Prostate gland (tissue), 2 donors: ENCODE measurements at regions not wholly inside any gene's neighbourhood (a gene's known extent, or its start where the extent isn't known, plus 50 kb on each side); places are given as distances from the start of the nearest gene placed in this dataset.

Experiments used
- DNase-seq: peaks from one replicate; pipeline ENCODE4 v3.0.0-alpha.2; 2019; ENCODE audit warnings: low spot score
- H3K27ac ChIP-seq, 2 donors: fragments of 200-600 bp; sonication (generic); 2 replicates each; pipeline ENCODE4 v1.5.1; 2017 to 2019
- H3K27me3 ChIP-seq: fragments of 200-600 bp; sonication (generic); replicated peaks from 2 replicates; pipeline ENCODE4 v1.5.1; 2019; ENCODE audit not compliant: insufficient read depth
- H3K36me3 ChIP-seq, 2 donors: fragments of 200-600 bp; sonication (generic); 1 replicate in 1 of 2; 2 replicates in 1 of 2; pipeline versions ENCODE4 v1.5.1 to v1.8.1; 2017 to 2019
- H3K4me1 ChIP-seq: fragments of 200-600 bp; sonication (generic); replicated peaks from 2 replicates; pipeline ENCODE4 v1.5.1; 2019
- H3K4me3 ChIP-seq, 2 donors: fragments of 200-600 bp; sonication (generic); 2 replicates each; pipeline ENCODE4 v1.5.1; 2017 to 2019
- H3K9me3 ChIP-seq: fragments of 200-600 bp; sonication (generic); 2 replicates; pipeline ENCODE4 v1.5.1; 2017
- POLR2A ChIP-seq: fragments of 450-650 bp; IDR thresholded peaks from one replicate; pipeline ENCODE4 v1.6.1; 2016; ENCODE audit warnings: antibody characterized with exemption, mild to moderate bottlenecking
- POLR2AphosphoS5 ChIP-seq: sonication (generic); formaldehyde crosslinking; IDR thresholded peaks from one replicate; pipeline ENCODE4 v1.6.1; 2017; ENCODE audit warnings: antibody characterized with exemption
- WGBS: methylation state at CpG from one replicate; pipeline ENCODE4 v1.1.5; 2018; 5-methylcytosine and 5-hydroxymethylcytosine counted together
- intact Hi-C: fragments of 100-400 bp; cut with DNase I; formaldehyde crosslinking; loops from one replicate; pipeline ENCODE4 v1.14.2; 2022
- TF ChIP-seq, protein P1 (sequence below), 4 experiments: fragments of 200-600 bp in 2 of 4; fragments of 450-650 bp in 2 of 4; sonication (generic) in 2 of 4; IDR thresholded peaks; 1 replicate in 3 of 4; 2 replicates in 1 of 4; pipeline ENCODE4 v1.5.1; 2016 to 2019; ENCODE audit warnings: antibody characterized with exemption in 4 of 4, mild to moderate bottlenecking in 2 of 4, moderate library complexity in 2 of 4

DNA sequence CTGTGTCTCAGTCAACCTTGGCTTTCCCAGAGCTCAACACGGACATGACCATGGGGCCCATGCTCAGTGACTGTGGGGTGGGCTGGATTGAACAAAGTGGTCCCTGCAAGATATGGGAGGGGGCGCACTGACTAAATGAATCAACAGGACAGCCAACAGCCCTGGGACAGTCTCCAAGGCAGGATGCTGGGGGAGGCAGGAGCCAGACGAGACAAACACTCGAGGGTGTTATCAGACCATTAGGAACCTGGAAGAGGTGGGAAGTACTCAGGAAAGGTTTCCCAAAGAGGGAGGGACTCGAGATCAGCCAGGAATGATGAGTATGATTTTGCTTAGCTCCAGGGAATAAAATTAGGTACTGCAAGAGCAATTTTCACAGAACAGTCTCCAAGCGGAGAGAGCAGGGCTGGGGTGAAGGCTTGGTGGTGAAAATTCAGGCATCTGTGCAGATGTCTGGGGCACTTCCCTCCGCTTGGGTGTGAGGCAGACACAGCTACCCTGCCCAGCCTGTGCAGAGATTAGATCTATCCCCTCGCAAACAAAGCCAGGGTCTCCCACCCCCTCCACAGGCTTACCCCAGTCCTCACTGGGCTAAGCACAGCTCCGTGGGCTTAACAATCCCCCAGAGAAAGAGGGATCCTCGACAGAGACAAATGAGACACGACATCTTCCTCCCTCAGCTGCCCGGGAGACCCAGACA lies 261.1 kb upstream of the ZMIZ1 start:
- no peaks in the 10 kb centered on the region for H3K9me3 ChIP-seq
- DNase-seq = no peak
- no peak overlapping the region for H3K4me3 ChIP-seq
- no peaks in the 10 kb centered on the region for H3K27me3 ChIP-seq
- intact Hi-C loops = loop anchor here (10.0 kb wide), 1 partner anchor 377 kb away; no protein-coding TSS in a partner anchor
- 77% methylated on average over 12 of the region's 12 CpGs for WGBS
- H3K4me1 ChIP-seq = peaks cover 10% of the 10 kb centered on the region
- TF ChIP-seq POLR2A (no peak), POLR2AphosphoS5 (no peak)
- TF ChIP-seq, protein P1, sequence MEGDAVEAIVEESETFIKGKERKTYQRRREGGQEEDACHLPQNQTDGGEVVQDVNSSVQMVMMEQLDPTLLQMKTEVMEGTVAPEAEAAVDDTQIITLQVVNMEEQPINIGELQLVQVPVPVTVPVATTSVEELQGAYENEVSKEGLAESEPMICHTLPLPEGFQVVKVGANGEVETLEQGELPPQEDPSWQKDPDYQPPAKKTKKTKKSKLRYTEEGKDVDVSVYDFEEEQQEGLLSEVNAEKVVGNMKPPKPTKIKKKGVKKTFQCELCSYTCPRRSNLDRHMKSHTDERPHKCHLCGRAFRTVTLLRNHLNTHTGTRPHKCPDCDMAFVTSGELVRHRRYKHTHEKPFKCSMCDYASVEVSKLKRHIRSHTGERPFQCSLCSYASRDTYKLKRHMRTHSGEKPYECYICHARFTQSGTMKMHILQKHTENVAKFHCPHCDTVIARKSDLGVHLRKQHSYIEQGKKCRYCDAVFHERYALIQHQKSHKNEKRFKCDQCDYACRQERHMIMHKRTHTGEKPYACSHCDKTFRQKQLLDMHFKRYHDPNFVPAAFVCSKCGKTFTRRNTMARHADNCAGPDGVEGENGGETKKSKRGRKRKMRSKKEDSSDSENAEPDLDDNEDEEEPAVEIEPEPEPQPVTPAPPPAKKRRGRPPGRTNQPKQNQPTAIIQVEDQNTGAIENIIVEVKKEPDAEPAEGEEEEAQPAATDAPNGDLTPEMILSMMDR (IDR thresholded peaks at IDR 0.05) = no peak
- no peaks in the 10 kb centered on the region for H3K36me3 ChIP-seq
- peak overlapping the region; percentile 26 to 31 for H3K27ac ChIP-seq

DNA sequence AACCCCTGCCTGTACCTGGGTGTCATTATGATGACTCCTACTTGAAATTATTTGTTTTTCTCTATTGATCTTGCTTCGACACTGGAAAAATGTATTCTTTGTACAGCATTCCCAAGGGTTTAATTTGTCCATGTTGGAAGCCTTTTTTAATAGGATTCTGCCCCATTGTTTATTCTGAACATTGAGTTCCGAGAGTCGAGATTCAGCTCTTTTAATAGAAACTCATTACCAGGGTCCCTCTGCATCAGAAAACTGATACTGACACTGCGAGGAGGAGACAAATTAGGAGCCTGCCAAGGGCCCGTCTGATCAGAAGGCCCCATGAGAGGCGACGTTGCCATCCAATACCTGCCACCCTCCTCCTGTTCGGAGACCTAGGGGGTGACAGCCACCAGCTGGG lies 260.5 kb upstream of the ZMIZ1 start:
- 58% methylated on average over 8 of the region's 8 CpGs for WGBS

DNA sequence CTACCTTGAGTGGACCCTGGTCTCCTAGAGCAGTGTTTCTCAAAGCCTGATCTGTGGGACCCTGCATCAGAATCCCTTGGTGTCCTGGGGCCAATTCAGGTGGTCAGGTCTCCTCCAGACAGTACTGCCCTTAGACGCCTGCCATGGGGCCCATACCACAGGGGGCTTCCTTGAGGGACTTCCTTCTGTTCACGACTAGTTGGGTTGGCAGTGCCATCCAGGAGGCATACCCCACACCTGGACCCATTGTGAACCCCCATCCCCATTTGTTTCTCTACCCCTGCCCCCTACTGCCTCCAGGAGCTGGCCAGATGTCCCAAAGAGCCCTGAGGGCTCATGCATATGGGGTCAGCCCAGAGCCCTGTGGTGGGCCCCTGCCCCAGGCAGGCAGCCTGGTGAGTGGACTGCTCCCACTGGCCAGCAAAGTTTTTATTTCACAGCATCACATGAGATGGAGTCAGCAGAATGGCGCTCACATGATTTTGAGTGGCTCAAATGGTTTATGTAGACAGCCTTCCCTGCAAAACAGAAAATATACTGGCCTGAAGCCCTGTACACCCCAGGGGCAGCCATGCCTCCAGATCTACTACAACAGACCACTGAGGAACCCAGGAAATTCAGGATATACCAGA lies 259.9 kb upstream of the ZMIZ1 start:
- 95% methylated on average over 3 of the region's 3 CpGs for WGBS
- no peaks in the 10 kb centered on the region for H3K27me3 ChIP-seq
- no peaks in the 10 kb centered on the region for H3K36me3 ChIP-seq
- H3K4me3 ChIP-seq = no peak overlapping the region
- peaks cover 7% of the 10 kb centered on the region for H3K4me1 ChIP-seq
- DNase-seq = no peak
- intact Hi-C loops = loop anchor here (10.0 kb wide), 1 partner anchor 376 kb away; no protein-coding TSS in a partner anchor
- H3K27ac ChIP-seq = peak overlapping the region; percentile 26 to 31
- TF ChIP-seq POLR2A (no peak), POLR2AphosphoS5 (no peak)
- TF ChIP-seq, protein P1 (IDR thresholded peaks at IDR 0.05) = no peak
- no peaks in the 10 kb centered on the region for H3K9me3 ChIP-seq

More for the DNA sequence above, 260.5 kb upstream of the ZMIZ1 start:
- DNase-seq = no peak
- peak overlapping the region; percentile 26 to 31 for H3K27ac ChIP-seq
- no peaks in the 10 kb centered on the region for H3K27me3 ChIP-seq
- H3K4me3 ChIP-seq = no peak overlapping the region
- intact Hi-C loops = loop anchor here (10.0 kb wide), 1 partner anchor 377 kb away; no protein-coding TSS in a partner anchor
- H3K36me3 ChIP-seq = no peaks in the 10 kb centered on the region
- TF ChIP-seq POLR2A (no peak), POLR2AphosphoS5 (no peak)
- TF ChIP-seq, protein P1 (IDR thresholded peaks at IDR 0.05) = no peak
- H3K4me1 ChIP-seq = peaks cover 8% of the 10 kb centered on the region
- H3K9me3 ChIP-seq = no peaks in the 10 kb centered on the region

DNA sequence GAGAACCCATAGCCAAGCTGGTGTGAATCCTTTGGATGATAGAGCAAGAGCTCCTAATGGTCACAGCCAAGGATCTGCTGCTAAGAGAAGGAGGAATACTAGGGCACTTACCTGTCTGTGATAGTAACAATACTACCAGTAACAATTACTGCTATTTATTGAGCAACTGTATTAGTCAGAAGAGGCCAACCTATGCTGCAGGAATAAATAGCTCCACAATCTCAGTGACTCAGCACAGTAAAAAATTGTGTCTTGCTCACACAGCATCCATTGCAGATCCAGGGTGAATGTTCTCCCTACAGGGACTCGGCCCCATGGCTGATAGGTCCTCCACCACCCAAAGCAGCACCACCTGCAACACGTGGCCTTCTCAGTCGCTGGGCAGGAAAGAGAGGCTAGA lies 257.6 kb upstream of the ZMIZ1 start:
- no peak for DNase-seq
- Histone ChIP-seq H3K27me3 (no peaks in the 10 kb centered on the region), H3K9me3 (no peaks in the 10 kb centered on the region), H3K36me3 (no peaks in the 10 kb centered on the region), H3K27ac (no peak overlapping the region), H3K4me3 (no peak overlapping the region), H3K4me1 (no peaks in the 10 kb centered on the region)
- no peak for TF ChIP-seq POLR2A
- TF ChIP-seq POLR2AphosphoS5 = no peak
- TF ChIP-seq, protein P1 (IDR thresholded peaks at IDR 0.05) = no peak
- WGBS = 90% methylated on average over 3 of the region's 3 CpGs
- intact Hi-C loops = no loop called here
